GM13977 (cell line): ENCODE measurements at regions not wholly inside any gene's neighbourhood (a gene's known extent, or its start where the extent isn't known, plus 50 kb on each side); places are given as distances from the start of the nearest gene placed in this dataset.
"Not testable (repeated sequence)": the region's sequence is repeated elsewhere in the genome, so short reads cannot be mapped to it uniquely, and the experiment has no call there.

ENCODE experiments used
- DNase-seq: peaks from one replicate; pipeline ENCODE4 v3.0.0; 2012; ENCODE audit warnings: low spot score
- in situ Hi-C: fragments of 300-500 bp; cut with MboI; formaldehyde crosslinking; loops from one replicate; pipeline ENCODE4 v1.12.0; 2022; ENCODE audit warnings: low sequenced_read_pairs, low pct_unique_long_range_greater_than_20kb, mixed read lengths, inconsistent platforms; ENCODE audit not compliant: unreplicated experiment
- TF ChIP-seq, protein P1 (sequence below): IDR thresholded peaks from 2 replicates; pipeline ENCODE4 v1.5.1; 2012; ENCODE audit warnings: mild to moderate bottlenecking, control low read depth; ENCODE audit not compliant: insufficient read depth; ENCODE audit errors: extremely low read depth, missing control alignments

DNA sequence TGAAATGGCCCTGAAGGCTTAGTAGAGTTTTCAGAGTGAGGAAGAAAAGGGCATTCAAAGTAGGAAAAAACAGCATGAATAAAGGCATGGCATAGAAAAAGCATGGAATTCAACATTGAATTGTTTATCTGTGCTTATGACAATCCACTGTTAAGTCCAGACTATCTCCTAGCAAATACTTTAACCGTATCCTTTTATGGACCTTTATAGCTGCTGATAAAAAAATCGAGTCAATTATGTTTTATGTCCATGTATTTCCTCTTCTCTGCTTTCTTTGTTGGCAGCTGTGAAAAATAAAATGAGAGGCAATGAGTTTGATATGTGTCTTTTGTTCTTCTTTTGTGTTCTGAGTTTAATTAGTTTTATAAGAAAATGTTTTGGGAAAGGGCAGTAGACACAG, 70.4 kb downstream of the TDRD15 start:
- in situ Hi-C loops = no loop called here
- no peak for DNase-seq
- TF ChIP-seq, protein P1, sequence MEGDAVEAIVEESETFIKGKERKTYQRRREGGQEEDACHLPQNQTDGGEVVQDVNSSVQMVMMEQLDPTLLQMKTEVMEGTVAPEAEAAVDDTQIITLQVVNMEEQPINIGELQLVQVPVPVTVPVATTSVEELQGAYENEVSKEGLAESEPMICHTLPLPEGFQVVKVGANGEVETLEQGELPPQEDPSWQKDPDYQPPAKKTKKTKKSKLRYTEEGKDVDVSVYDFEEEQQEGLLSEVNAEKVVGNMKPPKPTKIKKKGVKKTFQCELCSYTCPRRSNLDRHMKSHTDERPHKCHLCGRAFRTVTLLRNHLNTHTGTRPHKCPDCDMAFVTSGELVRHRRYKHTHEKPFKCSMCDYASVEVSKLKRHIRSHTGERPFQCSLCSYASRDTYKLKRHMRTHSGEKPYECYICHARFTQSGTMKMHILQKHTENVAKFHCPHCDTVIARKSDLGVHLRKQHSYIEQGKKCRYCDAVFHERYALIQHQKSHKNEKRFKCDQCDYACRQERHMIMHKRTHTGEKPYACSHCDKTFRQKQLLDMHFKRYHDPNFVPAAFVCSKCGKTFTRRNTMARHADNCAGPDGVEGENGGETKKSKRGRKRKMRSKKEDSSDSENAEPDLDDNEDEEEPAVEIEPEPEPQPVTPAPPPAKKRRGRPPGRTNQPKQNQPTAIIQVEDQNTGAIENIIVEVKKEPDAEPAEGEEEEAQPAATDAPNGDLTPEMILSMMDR = no peak

DNA sequence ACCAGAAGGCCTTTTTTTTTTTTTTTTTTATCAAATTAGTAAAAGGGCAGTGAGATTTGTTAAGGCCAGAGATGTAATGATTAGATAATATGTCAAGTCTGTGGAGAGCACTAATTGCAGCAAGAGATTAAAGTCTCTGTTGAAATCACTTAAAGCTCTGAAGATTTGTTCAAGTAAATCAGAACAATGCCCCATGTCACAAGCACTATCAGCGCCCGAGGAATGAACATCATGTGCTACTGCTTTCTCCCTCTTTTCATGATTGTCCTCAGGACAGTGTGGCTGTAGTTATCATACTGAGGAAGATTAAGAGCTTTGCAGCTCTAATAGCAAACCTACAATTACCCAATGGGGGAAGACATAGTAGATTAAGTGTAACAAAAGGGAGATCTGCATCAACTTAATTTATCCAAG, 71.1 kb downstream of the TDRD15 start:
- DNase-seq = no peak
- in situ Hi-C loops = no loop called here
- TF ChIP-seq, protein P1 = no peak

DNA sequence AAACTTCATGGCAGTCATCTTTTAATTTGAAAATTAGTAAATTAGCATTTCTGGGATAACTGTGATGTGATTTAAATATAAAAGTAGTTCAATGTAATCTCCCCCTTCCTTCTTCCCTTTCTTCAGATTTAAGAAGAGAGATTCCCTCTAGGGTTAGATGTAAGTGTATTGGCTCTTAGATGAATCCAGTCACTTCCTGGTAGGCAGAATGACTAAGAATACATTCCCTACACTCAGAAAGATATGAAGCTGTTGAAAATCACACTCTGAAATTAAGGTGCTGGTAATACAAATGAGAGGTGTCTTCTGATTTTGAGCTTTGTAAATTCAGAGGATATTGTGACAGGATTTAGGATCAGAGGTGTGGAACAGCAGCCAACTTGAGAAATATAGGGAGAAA, 71.6 kb downstream of the TDRD15 start:
- in situ Hi-C loops = no loop called here
- DNase-seq = no peak

DNA sequence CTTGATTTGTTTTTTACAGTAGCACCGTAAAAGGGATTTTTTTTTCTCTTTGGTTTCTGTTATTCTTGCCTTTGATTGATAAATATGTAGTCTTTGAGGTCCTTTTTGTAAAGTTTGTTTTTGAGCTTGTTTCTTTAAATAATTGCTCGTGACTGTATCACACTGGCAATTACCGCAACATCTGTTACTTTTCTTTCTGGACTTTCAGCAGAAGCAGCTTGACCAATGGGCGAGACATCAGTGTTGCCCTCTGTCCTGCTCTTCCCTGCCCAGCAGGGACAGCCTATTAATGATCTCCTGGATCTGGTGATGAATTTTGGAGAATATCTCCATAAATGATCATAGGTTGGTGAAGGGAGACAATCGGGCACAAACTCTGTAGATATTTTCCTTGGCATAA, 74.9 kb downstream of the TDRD15 start:
- no peak for DNase-seq
- TF ChIP-seq, protein P1 = no peak
- in situ Hi-C loops = no loop called here

More for the DNA sequence above, 71.6 kb downstream of the TDRD15 start:
- TF ChIP-seq, protein P1 = no peak

DNA sequence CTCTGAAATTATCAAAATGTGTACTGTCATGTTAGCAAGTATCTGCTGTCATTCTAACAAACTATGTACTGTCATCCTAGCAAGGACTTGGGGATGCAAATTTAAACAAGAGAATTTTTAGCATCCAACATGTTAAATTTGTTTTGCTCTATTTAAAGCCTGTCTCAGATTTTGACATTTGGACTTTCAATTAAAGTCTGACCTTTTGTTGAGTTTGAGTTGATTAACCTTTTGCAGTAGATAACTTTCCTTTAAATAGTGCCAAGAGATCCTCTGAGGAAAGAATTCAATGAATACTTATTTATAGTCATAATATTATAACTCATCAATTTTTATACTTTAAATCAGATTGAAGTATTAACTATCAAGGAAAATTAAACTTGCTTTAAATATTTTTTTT, 80.2 kb downstream of the TDRD15 start:
- TF ChIP-seq, protein P1 = no peak
- in situ Hi-C loops = no loop called here
- no peak for DNase-seq

DNA sequence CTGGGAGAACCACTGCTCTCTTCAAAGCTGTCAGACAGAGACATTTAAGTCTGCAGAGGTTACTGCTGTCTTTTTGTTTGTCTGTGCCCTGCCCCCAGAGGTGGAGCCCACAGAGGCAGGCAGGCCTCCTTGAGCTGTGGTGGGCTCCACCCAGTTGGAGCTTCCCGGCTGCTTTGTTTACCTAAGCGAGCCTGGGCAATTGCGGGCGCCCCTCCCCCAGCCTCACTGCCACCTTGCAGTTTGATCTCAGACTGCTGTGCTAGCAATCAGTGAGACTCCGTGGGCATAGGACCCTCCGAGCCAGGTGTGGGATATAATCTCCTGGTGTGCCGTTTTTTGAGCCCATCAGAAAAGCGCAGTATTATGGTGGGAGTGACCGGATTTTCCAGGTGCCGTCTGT, 90.3 kb downstream of the TDRD15 start:
- DNase-seq, in situ Hi-C loops: not testable (repeated sequence)

DNA sequence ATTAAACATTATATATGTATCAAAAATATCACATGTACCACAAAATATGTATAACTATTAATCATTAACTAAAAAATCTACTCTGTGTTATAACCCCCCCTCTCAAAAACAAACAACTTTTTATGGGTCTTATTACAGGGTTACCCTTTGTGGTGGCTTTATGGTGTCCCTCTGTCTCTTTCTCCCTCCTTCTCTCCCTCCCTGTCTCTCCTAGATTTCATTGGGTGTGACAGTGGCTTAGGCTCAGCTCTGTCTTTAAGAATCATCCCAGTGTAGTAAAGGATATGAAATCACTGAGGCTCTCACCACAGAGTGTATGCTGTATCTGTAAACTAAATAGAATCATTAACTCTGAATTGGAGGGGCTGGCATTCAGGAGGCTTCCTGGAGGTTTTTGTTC, 93.7 kb downstream of the TDRD15 start:
- DNase-seq = no peak
- TF ChIP-seq, protein P1 = no peak
- in situ Hi-C loops = no loop called here
